ENCODE measurements at regions not wholly inside any gene's neighbourhood (a gene's known extent, or its start where the extent isn't known, plus 50 kb on each side); places are given as distances from the start of the nearest gene placed in this dataset. TPM values are rescaled to one million over a fixed set of nuclear protein-coding genes. Genes with fewer than 3 reads are reported as not detected.

- intact Hi-C loops (cut with micrococcal nuclease; ENCODE audit: unreplicated experiment) (no loop called here), in situ Hi-C loops (cut with HindIII; ENCODE audit: extremely low pct_ligation_motif_present, low pct_unique_long_range_greater_than_20kb) (no loop called here)
- H3K79me2 ChIP-seq (ENCODE audit: insufficient read depth, low read length) = no peaks in the 10 kb centered on the region
- no peak for FAIRE-seq
- H3K4me1 ChIP-seq (ENCODE audit: insufficient read depth, low read length) = no peaks in the 10 kb centered on the region
- TF ChIP-seq RFX1 (IDR thresholded peaks at IDR 0.05) (no peak), ZNF446 (CRISPR knock-in tag; IDR thresholded peaks at IDR 0.05) (no peak), ZNF367 (CRISPR knock-in tag; IDR thresholded peaks at IDR 0.05; ENCODE audit: borderline replicate concordance) (no peak), ZNF549 (CRISPR knock-in tag; IDR thresholded peaks at IDR 0.05) (no peak), PTBP1 (IDR thresholded peaks at IDR 0.05; ENCODE audit: low read depth, low read length, poor library complexity, severe bottlenecking) (no peak)
- TF ChIP-seq, protein P1, sequence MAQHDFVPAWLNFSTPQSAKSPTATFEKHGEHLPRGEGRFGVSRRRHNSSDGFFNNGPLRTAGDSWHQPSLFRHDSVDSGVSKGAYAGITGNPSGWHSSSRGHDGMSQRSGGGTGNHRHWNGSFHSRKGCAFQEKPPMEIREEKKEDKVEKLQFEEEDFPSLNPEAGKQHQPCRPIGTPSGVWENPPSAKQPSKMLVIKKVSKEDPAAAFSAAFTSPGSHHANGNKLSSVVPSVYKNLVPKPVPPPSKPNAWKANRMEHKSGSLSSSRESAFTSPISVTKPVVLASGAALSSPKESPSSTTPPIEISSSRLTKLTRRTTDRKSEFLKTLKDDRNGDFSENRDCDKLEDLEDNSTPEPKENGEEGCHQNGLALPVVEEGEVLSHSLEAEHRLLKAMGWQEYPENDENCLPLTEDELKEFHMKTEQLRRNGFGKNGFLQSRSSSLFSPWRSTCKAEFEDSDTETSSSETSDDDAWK (CRISPR knock-in tag; IDR thresholded peaks at IDR 0.05) = no peak
- TF ChIP-seq, protein P2, sequence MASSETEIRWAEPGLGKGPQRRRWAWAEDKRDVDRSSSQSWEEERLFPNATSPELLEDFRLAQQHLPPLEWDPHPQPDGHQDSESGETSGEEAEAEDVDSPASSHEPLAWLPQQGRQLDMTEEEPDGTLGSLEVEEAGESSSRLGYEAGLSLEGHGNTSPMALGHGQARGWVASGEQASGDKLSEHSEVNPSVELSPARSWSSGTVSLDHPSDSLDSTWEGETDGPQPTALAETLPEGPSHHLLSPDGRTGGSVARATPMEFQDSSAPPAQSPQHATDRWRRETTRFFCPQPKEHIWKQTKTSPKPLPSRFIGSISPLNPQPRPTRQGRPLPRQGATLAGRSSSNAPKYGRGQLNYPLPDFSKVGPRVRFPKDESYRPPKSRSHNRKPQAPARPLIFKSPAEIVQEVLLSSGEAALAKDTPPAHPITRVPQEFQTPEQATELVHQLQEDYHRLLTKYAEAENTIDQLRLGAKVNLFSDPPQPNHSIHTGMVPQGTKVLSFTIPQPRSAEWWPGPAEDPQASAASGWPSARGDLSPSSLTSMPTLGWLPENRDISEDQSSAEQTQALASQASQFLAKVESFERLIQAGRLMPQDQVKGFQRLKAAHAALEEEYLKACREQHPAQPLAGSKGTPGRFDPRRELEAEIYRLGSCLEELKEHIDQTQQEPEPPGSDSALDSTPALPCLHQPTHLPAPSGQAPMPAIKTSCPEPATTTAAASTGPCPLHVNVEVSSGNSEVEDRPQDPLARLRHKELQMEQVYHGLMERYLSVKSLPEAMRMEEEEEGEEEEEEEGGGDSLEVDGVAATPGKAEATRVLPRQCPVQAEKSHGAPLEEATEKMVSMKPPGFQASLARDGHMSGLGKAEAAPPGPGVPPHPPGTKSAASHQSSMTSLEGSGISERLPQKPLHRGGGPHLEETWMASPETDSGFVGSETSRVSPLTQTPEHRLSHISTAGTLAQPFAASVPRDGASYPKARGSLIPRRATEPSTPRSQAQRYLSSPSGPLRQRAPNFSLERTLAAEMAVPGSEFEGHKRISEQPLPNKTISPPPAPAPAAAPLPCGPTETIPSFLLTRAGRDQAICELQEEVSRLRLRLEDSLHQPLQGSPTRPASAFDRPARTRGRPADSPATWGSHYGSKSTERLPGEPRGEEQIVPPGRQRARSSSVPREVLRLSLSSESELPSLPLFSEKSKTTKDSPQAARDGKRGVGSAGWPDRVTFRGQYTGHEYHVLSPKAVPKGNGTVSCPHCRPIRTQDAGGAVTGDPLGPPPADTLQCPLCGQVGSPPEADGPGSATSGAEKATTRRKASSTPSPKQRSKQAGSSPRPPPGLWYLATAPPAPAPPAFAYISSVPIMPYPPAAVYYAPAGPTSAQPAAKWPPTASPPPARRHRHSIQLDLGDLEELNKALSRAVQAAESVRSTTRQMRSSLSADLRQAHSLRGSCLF (CRISPR knock-in tag; IDR thresholded peaks at IDR 0.05; ENCODE audit: borderline replicate concordance) = no peak
- H3K9me3 ChIP-seq (ENCODE audit: low read length) = no peaks in the 10 kb centered on the region
- H4K20me1 ChIP-seq (ENCODE audit: insufficient read depth, low read length) = no peaks in the 10 kb centered on the region
- ATAC-seq = no peak
- H3K4me2 ChIP-seq (ENCODE audit: low read depth, low read length) = no peak overlapping the region
- no TSS peak for BruUV-seq (replicated peaks)
- no peaks in the 10 kb centered on the region for H3K27me3 ChIP-seq (ENCODE audit: control insufficient read depth in 1 of 2, insufficient read depth in 2 of 2, low read length in 2 of 2)
- no peaks in the 10 kb centered on the region for H3K36me3 ChIP-seq (replicated peaks in 1 of 2; ENCODE audit: control insufficient read depth in 1 of 2, insufficient read depth in 2 of 2, low read length in 2 of 2)
- H3K4me3 ChIP-seq (replicated peaks in 1 of 3; ENCODE audit: insufficient read depth in 1 of 3, low read depth in 2 of 3, low read length in 3 of 3) = no peak overlapping the region
- no peak for DNase-seq (ENCODE audit: low spot score)
- ChIA-PET POLR2A (no interaction called here), CTCF (ENCODE audit: low intra/inter-chr PET ratio, low total read pairs) (no interaction called here)
- H2AFZ ChIP-seq (ENCODE audit: low read length) = no peak overlapping the region
- no peak overlapping the region for H3K27ac ChIP-seq (ENCODE audit: extremely low read length, insufficient read depth, low read length)
- no peak overlapping the region for H3K9ac ChIP-seq (ENCODE audit: insufficient read depth, low read depth, low read length)
Measured at GRCh38 chr4:115165503-115165902, 52.1 kb upstream of the NDST4 start.

MicroRNAs encoded in the stretch of these regions (microRNA counts, 767-probe panel; counts per million panel counts)
- not detected for microRNA hsa-miR-1973

Small RNA genes in the stretch of these regions (small RNA-seq; reads per million reads assigned to genes)
- 0 reads per million in 3 experiments for gene RNU6-119P (ENCODE audit: insufficient read depth in 2 of 3, insufficient read length in 3 of 3, low read depth in 2 of 3, low replicate concordance in 1 of 3)

Measured in HepG2 (cell line).